ENCODE measurements at regions not wholly inside any gene's neighbourhood (a gene's known extent, or its start where the extent isn't known, plus 50 kb on each side); places are given as distances from the start of the nearest gene placed in this dataset.

- Mint-ChIP-seq H3K27ac (ENCODE audit: unreplicated experiment) (no peak overlapping the region), H3K4me3 (ENCODE audit: unreplicated experiment) (no peak overlapping the region)
Measured at GRCh38 chr6:69623357-69623756, 173.5 kb downstream of the LMBRD1 start.

GRCh38 chr6:69622924-69623323, 173.9 kb downstream of the LMBRD1 start:
- no peak overlapping the region for H3K27ac Mint-ChIP-seq (ENCODE audit: unreplicated experiment)
- H3K36me3 Mint-ChIP-seq (ENCODE audit: low read depth, unreplicated experiment): no peaks in the 10 kb centered on the region
- no peak for DNase-seq (ENCODE audit: low spot score)

More at GRCh38 chr6:69623357-69623756, 173.5 kb downstream of the LMBRD1 start:
- Mint-ChIP-seq H3K9me3 (ENCODE audit: unreplicated experiment) (no peaks in the 10 kb centered on the region), H3K36me3 (ENCODE audit: low read depth, unreplicated experiment) (no peaks in the 10 kb centered on the region), H3K4me1 (ENCODE audit: unreplicated experiment) (no peaks in the 10 kb centered on the region), H3K27me3 (ENCODE audit: unreplicated experiment) (no peaks in the 10 kb centered on the region)
- no peak for DNase-seq (ENCODE audit: low spot score)
- TF ChIP-seq, protein P1, sequence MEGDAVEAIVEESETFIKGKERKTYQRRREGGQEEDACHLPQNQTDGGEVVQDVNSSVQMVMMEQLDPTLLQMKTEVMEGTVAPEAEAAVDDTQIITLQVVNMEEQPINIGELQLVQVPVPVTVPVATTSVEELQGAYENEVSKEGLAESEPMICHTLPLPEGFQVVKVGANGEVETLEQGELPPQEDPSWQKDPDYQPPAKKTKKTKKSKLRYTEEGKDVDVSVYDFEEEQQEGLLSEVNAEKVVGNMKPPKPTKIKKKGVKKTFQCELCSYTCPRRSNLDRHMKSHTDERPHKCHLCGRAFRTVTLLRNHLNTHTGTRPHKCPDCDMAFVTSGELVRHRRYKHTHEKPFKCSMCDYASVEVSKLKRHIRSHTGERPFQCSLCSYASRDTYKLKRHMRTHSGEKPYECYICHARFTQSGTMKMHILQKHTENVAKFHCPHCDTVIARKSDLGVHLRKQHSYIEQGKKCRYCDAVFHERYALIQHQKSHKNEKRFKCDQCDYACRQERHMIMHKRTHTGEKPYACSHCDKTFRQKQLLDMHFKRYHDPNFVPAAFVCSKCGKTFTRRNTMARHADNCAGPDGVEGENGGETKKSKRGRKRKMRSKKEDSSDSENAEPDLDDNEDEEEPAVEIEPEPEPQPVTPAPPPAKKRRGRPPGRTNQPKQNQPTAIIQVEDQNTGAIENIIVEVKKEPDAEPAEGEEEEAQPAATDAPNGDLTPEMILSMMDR (IDR thresholded peaks at IDR 0.05; ENCODE audit: unreplicated experiment): no peak

GRCh38 chr6:69622230-69622629, 174.6 kb downstream of the LMBRD1 start:
- TF ChIP-seq, protein P1 (IDR thresholded peaks at IDR 0.05; ENCODE audit: unreplicated experiment): no peak
- Mint-ChIP-seq H3K4me1 (ENCODE audit: unreplicated experiment) (no peaks in the 10 kb centered on the region), H3K27ac (ENCODE audit: unreplicated experiment) (no peak overlapping the region), H3K9me3 (ENCODE audit: unreplicated experiment) (no peaks in the 10 kb centered on the region), H3K36me3 (ENCODE audit: low read depth, unreplicated experiment) (no peaks in the 10 kb centered on the region), H3K4me3 (ENCODE audit: unreplicated experiment) (no peak overlapping the region), H3K27me3 (ENCODE audit: unreplicated experiment) (no peaks in the 10 kb centered on the region)
- DNase-seq (ENCODE audit: low spot score): no peak

More at GRCh38 chr6:69622924-69623323, 173.9 kb downstream of the LMBRD1 start:
- H3K9me3 Mint-ChIP-seq (ENCODE audit: unreplicated experiment): no peaks in the 10 kb centered on the region
- H3K27me3 Mint-ChIP-seq (ENCODE audit: unreplicated experiment): no peaks in the 10 kb centered on the region
- TF ChIP-seq, protein P1 (IDR thresholded peaks at IDR 0.05; ENCODE audit: unreplicated experiment): no peak
- no peaks in the 10 kb centered on the region for H3K4me1 Mint-ChIP-seq (ENCODE audit: unreplicated experiment)
- no peak overlapping the region for H3K4me3 Mint-ChIP-seq (ENCODE audit: unreplicated experiment)

- no peaks in the 10 kb centered on the region for H3K27me3 Mint-ChIP-seq (ENCODE audit: unreplicated experiment)
- no peak for DNase-seq (ENCODE audit: low spot score)
- H3K4me3 Mint-ChIP-seq (ENCODE audit: unreplicated experiment): no peak overlapping the region
- no peaks in the 10 kb centered on the region for H3K9me3 Mint-ChIP-seq (ENCODE audit: unreplicated experiment)
- no peaks in the 10 kb centered on the region for H3K36me3 Mint-ChIP-seq (ENCODE audit: low read depth, unreplicated experiment)
- no peaks in the 10 kb centered on the region for H3K4me1 Mint-ChIP-seq (ENCODE audit: unreplicated experiment)
- TF ChIP-seq, protein P1 (IDR thresholded peaks at IDR 0.05; ENCODE audit: unreplicated experiment): no peak
- H3K27ac Mint-ChIP-seq (ENCODE audit: unreplicated experiment): no peak overlapping the region
Measured at GRCh38 chr6:69617163-69617562, 179.6 kb downstream of the LMBRD1 start.

- TF ChIP-seq, protein P1 (IDR thresholded peaks at IDR 0.05; ENCODE audit: unreplicated experiment): no peak
- no peaks in the 10 kb centered on the region for H3K9me3 Mint-ChIP-seq (ENCODE audit: unreplicated experiment)
- H3K4me1 Mint-ChIP-seq (ENCODE audit: unreplicated experiment): no peaks in the 10 kb centered on the region
- DNase-seq (ENCODE audit: low spot score): no peak
- no peak overlapping the region for H3K4me3 Mint-ChIP-seq (ENCODE audit: unreplicated experiment)
- H3K27ac Mint-ChIP-seq (ENCODE audit: unreplicated experiment): no peak overlapping the region
- no peaks in the 10 kb centered on the region for H3K36me3 Mint-ChIP-seq (ENCODE audit: low read depth, unreplicated experiment)
- H3K27me3 Mint-ChIP-seq (ENCODE audit: unreplicated experiment): no peaks in the 10 kb centered on the region
Measured at GRCh38 chr6:69609836-69610472, 186.9 kb downstream of the LMBRD1 start.

Measured in endothelial cell (in vitro differentiated cells).